Caco-2 (cell line): ENCODE measurements at regions not wholly inside any gene's neighbourhood (a gene's known extent, or its start where the extent isn't known, plus 50 kb on each side); places are given as distances from the start of the nearest gene placed in this dataset.

Source experiments
- BruUV-seq: library from RNA; stranded (reverse); fragments of 400-500 nt; replicated peaks from 2 replicates; lab custom pipeline; 2021; lab: Mats Ljungman, UMichigan
- CTCF ChIA-PET: fragments of 300-600 bp; sonication (Branson Sonifier 250); formaldehyde crosslinking; loops from one replicate; lab custom pipeline; 2022; ENCODE audit warnings: antibody characterized with exemption; lab: Charles Lee
- POLR2A ChIA-PET: fragments of 300-600 bp; sonication (Branson Sonifier 250); formaldehyde crosslinking; loops from one replicate; lab custom pipeline; 2022; ENCODE audit warnings: antibody characterized with exemption; lab: Charles Lee
- DNase-seq, 2 experiments: peaks; one replicate each; pipeline versions ENCODE4 v3.0.0 to v3.0.0-alpha.2; 2020 to 2022
- H3K27me3 ChIP-seq: replicated peaks from 2 replicates; pipeline ENCODE4 v1.6.0; 2011; ENCODE audit warnings: low read length; ENCODE audit not compliant: control insufficient read depth, insufficient read depth
- H3K36me3 ChIP-seq: 2 replicates; pipeline ENCODE4 v1.5.1; 2011; ENCODE audit warnings: low read length; ENCODE audit not compliant: control insufficient read depth, insufficient read depth
- H3K4me1 ChIP-seq: fragments of 250-450 bp; sonication (Bioruptor Pico); 2 replicates; pipeline ENCODE4 v1.5.1; 2020; ENCODE audit warnings: mild to moderate bottlenecking
- H3K4me3 ChIP-seq: 2 replicates; pipeline ENCODE4 v1.5.1; 2011; ENCODE audit warnings: low read depth, mild to moderate bottlenecking, control low read depth, low read length
- H3K9me3 ChIP-seq: fragments of 250-450 bp; sonication (Bioruptor Pico); 2 replicates; pipeline ENCODE4 v1.5.1; 2020; ENCODE audit warnings: mild to moderate bottlenecking, moderate library complexity
- H3K27ac Mint-ChIP-seq: one replicate; pipeline ENCODE4 v1.8.0; 2022; ENCODE audit warnings: mixed read lengths; ENCODE audit not compliant: unreplicated experiment
- H3K27me3 Mint-ChIP-seq: one replicate; pipeline ENCODE4 v1.8.0; 2022; ENCODE audit warnings: mixed read lengths; ENCODE audit not compliant: insufficient read depth, unreplicated experiment
- H3K36me3 Mint-ChIP-seq: one replicate; pipeline ENCODE4 v1.8.0; 2022; ENCODE audit warnings: mild to moderate bottlenecking, mixed read lengths; ENCODE audit not compliant: insufficient read depth, unreplicated experiment
- H3K4me1 Mint-ChIP-seq: one replicate; pipeline ENCODE4 v1.8.0; 2022; ENCODE audit warnings: low read depth, mixed read lengths; ENCODE audit not compliant: unreplicated experiment
- H3K4me3 Mint-ChIP-seq: one replicate; pipeline ENCODE4 v1.8.0; 2022; ENCODE audit warnings: mild to moderate bottlenecking, moderate library complexity, mixed read lengths; ENCODE audit not compliant: unreplicated experiment
- H3K9me3 Mint-ChIP-seq: one replicate; pipeline ENCODE4 v1.8.0; 2022; ENCODE audit warnings: mixed read lengths; ENCODE audit not compliant: unreplicated experiment
- intact Hi-C: fragments of 100-400 bp; cut with micrococcal nuclease; formaldehyde crosslinking; loops from one replicate; pipeline ENCODE4 v1.10.0; 2022; ENCODE audit not compliant: unreplicated experiment
- TF ChIP-seq, protein P1 (sequence below), 2 experiments: fragments of 200-600 bp in 1 of 2; IDR thresholded peaks; 1 replicate in 1 of 2; 2 replicates in 1 of 2; pipeline versions ENCODE4 v1.5.1 to v1.8.0; 2011 to 2022; ENCODE audit warnings: antibody characterized with exemption in 1 of 2, control low read depth in 1 of 2, inconsistent platforms in 1 of 2, low read depth in 1 of 2, low read length in 1 of 2, mild to moderate bottlenecking in 1 of 2, moderate library complexity in 1 of 2; ENCODE audit not compliant: insufficient read depth in 1 of 2, severe bottlenecking in 1 of 2, unreplicated experiment in 1 of 2

DNA sequence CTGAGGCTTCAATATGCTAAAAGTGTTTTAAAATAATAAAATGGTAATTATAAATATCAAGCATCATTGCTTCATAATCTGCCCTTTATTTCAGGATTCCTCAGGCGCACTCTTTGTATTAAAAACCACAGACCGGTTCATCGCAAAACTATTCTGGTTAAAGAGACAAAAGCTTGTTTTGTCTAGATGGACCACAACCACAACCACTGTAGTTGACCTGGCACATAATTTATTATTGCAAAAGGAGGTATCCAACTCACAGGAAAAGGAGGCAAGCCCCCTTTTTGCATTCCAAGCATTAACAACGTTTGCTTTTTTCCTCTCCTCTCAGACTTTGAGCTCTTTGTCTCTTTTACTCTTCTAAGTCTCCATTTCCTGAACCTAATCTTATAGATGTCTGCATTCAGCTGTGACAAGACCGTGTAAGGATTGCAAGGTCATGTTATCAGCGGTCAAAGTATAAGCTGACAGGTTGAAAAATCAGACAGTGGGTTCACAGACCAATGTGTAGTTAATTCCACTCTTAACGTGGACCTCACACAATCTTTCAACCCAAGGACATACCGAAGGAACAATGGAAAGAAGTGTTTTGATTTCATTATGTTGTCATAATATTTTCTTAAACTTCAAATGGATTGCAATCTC lies 1057.6 kb downstream of the GALC start:
- Mint-ChIP-seq H3K4me1 (no peaks in the 10 kb centered on the region), H3K27ac (no peak overlapping the region), H3K4me3 (no peak overlapping the region), H3K27me3 (peaks cover 5% of the 10 kb centered on the region), H3K9me3 (no peaks in the 10 kb centered on the region), H3K36me3 (no peaks in the 10 kb centered on the region)
- ChIA-PET POLR2A (no interaction called here), CTCF (no interaction called here)
- no peaks in the 10 kb centered on the region for H3K9me3 ChIP-seq
- no peaks in the 10 kb centered on the region for H3K4me1 ChIP-seq
- DNase-seq, result no peak
- H3K36me3 ChIP-seq, result no peaks in the 10 kb centered on the region
- intact Hi-C loops, result no loop called here
- BruUV-seq, result no TSS peak
- no peak overlapping the region for H3K4me3 ChIP-seq
- TF ChIP-seq, protein P1, sequence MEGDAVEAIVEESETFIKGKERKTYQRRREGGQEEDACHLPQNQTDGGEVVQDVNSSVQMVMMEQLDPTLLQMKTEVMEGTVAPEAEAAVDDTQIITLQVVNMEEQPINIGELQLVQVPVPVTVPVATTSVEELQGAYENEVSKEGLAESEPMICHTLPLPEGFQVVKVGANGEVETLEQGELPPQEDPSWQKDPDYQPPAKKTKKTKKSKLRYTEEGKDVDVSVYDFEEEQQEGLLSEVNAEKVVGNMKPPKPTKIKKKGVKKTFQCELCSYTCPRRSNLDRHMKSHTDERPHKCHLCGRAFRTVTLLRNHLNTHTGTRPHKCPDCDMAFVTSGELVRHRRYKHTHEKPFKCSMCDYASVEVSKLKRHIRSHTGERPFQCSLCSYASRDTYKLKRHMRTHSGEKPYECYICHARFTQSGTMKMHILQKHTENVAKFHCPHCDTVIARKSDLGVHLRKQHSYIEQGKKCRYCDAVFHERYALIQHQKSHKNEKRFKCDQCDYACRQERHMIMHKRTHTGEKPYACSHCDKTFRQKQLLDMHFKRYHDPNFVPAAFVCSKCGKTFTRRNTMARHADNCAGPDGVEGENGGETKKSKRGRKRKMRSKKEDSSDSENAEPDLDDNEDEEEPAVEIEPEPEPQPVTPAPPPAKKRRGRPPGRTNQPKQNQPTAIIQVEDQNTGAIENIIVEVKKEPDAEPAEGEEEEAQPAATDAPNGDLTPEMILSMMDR (IDR thresholded peaks at IDR 0.05; ENCODE audit: insufficient read depth in 1 of 2, low read depth in 1 of 2, low read length in 1 of 2, severe bottlenecking in 1 of 2, unreplicated experiment in 1 of 2), result no peak
- no peaks in the 10 kb centered on the region for H3K27me3 ChIP-seq

DNA sequence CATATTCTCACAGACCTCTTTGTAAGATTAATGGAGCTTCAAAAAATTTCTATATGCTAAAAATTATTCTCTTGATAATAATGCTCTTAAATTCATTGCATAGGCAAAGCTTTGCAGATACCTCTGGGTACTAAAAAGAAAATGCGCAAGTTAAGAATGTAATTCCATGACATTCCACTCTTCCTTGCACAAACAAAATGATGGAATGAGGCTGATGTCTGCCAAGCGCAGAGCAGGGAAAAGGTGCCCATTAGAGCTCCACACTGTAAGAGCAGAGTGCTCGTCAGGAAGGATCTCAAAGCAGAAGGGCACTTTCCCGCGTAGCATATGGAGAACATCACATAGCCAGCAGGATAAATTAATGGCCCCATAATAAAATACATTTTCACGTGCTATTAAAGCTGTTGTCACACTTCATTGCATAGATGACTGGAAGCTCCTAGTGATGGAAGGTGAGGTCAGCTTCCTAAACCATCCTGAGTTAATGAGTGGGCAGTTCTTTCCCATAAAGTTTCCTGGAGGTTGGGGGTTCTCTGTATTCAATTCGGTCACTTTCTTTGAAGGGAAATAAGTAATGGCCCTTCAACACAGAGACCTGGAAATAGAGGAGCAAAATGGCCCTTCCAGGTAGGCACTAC lies 1058.9 kb downstream of the GALC start:
- H3K4me3 ChIP-seq, result no peak overlapping the region
- Mint-ChIP-seq H3K4me3 (no peak overlapping the region), H3K27ac (no peak overlapping the region), H3K27me3 (peaks cover 5% of the 10 kb centered on the region), H3K36me3 (no peaks in the 10 kb centered on the region), H3K9me3 (no peaks in the 10 kb centered on the region), H3K4me1 (no peaks in the 10 kb centered on the region)
- ChIA-PET CTCF (no interaction called here), POLR2A (no interaction called here)
- TF ChIP-seq, protein P1 (IDR thresholded peaks at IDR 0.05; ENCODE audit: insufficient read depth in 1 of 2, low read depth in 1 of 2, low read length in 1 of 2, severe bottlenecking in 1 of 2, unreplicated experiment in 1 of 2), result no peak
- intact Hi-C loops, result no loop called here
- H3K9me3 ChIP-seq, result no peaks in the 10 kb centered on the region
- H3K4me1 ChIP-seq, result no peaks in the 10 kb centered on the region
- DNase-seq, result no peak
- no peaks in the 10 kb centered on the region for H3K36me3 ChIP-seq
- no peaks in the 10 kb centered on the region for H3K27me3 ChIP-seq
- no TSS peak for BruUV-seq

DNA sequence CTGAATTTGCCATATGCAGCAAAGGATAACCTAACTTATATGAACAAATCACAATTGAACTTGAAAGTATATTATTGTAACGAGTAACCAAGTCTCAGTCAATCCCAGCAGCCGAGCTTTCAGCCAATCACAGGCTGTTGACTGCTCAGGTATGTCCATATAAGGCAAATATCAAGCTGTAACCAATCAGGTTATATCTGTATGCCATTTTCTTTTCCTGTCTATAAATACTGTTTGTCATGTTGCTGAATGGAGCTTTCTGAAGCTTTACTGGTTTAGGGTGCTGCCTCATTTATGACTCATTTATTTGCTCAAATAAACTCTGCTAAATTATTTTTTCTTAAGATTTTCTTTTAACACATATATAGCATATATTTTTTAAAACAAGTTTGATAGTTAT lies 1059.5 kb downstream of the GALC start:
- Histone ChIP-seq H3K36me3 (no peaks in the 10 kb centered on the region), H3K4me1 (no peaks in the 10 kb centered on the region), H3K9me3 (no peaks in the 10 kb centered on the region), H3K27me3 (no peaks in the 10 kb centered on the region), H3K4me3 (no peak overlapping the region)
- H3K27ac Mint-ChIP-seq, result no peak overlapping the region
- H3K4me1 Mint-ChIP-seq, result no peaks in the 10 kb centered on the region
- no TSS peak for BruUV-seq
- H3K9me3 Mint-ChIP-seq, result no peaks in the 10 kb centered on the region
- no peaks in the 10 kb centered on the region for H3K36me3 Mint-ChIP-seq
- no peak for DNase-seq
- POLR2A ChIA-PET, result no interaction called here
- H3K4me3 Mint-ChIP-seq, result no peak overlapping the region
- TF ChIP-seq, protein P1 (IDR thresholded peaks at IDR 0.05; ENCODE audit: insufficient read depth in 1 of 2, low read depth in 1 of 2, low read length in 1 of 2, severe bottlenecking in 1 of 2, unreplicated experiment in 1 of 2), result no peak
- peaks cover 2% of the 10 kb centered on the region for H3K27me3 Mint-ChIP-seq
- CTCF ChIA-PET, result no interaction called here
- intact Hi-C loops, result no loop called here
